ENCODE measurements at regions not wholly inside any gene's neighbourhood (a gene's known extent, or its start where the extent isn't known, plus 50 kb on each side); places are given as distances from the start of the nearest gene placed in this dataset.

DNA sequence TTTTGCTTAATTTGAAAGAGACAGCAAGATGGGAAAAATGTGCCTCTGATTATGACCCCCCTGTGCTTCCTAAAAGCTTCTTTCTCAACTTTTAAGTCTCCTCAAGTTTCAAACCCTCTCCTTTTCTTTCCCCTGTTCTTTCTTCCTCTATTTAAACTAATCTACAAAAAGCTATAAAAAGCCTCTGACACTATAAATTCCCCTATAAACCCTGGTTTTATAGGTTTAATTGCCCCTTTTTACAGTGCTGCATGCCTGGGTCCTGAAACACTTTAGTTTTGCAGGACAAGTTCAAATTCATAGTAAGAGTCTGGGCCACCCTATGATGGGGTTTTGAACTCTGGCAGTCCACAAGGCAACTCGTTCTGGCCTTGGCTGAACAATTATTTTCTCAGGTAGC is 510.9 kb upstream of the TBX3 start:
- no peaks in the 10 kb centered on the region for H3K9me3 ChIP-seq (ENCODE audit: low read depth)
- TF ChIP-seq, protein P1, sequence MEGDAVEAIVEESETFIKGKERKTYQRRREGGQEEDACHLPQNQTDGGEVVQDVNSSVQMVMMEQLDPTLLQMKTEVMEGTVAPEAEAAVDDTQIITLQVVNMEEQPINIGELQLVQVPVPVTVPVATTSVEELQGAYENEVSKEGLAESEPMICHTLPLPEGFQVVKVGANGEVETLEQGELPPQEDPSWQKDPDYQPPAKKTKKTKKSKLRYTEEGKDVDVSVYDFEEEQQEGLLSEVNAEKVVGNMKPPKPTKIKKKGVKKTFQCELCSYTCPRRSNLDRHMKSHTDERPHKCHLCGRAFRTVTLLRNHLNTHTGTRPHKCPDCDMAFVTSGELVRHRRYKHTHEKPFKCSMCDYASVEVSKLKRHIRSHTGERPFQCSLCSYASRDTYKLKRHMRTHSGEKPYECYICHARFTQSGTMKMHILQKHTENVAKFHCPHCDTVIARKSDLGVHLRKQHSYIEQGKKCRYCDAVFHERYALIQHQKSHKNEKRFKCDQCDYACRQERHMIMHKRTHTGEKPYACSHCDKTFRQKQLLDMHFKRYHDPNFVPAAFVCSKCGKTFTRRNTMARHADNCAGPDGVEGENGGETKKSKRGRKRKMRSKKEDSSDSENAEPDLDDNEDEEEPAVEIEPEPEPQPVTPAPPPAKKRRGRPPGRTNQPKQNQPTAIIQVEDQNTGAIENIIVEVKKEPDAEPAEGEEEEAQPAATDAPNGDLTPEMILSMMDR (IDR thresholded peaks at IDR 0.05; ENCODE audit: low read depth, low read length): no peak
- no peak for DNase-seq (ENCODE audit: low read depth in 1 of 2, low spot score in 1 of 2)
- no peak overlapping the region for H3K4me3 ChIP-seq
- H3K4me1 ChIP-seq (ENCODE audit: low read depth): no peaks in the 10 kb centered on the region
- no peaks in the 10 kb centered on the region for H3K36me3 ChIP-seq
- H3K27me3 ChIP-seq: no peaks in the 10 kb centered on the region
- no peak overlapping the region for H3K27ac ChIP-seq

DNA sequence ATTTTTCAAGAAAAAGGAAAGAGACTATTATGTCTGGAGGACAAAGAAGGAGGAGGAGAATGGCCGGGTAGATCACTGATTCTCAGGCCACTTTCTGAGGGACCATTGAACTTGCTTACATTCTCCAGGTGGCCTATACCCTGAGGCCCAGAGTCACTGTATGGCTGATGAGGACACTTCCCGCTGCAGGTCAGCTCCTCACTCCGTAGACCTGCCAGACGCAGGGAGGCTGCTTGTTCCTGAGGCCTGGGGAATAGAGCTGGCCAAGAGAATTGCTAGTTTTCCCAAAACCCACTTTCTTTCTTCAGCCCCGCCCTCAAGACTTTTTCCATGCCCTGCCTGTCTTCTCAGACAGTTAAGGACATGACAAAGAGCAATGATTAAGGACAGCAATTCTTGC is 510.5 kb upstream of the TBX3 start:
- TF ChIP-seq, protein P1 (IDR thresholded peaks at IDR 0.05; ENCODE audit: low read depth, low read length): no peak
- Histone ChIP-seq H3K27ac (no peak overlapping the region), H3K36me3 (no peaks in the 10 kb centered on the region), H3K27me3 (no peaks in the 10 kb centered on the region), H3K9me3 (ENCODE audit: low read depth) (no peaks in the 10 kb centered on the region), H3K4me3 (no peak overlapping the region), H3K4me1 (ENCODE audit: low read depth) (no peaks in the 10 kb centered on the region)
- DNase-seq (ENCODE audit: low read depth in 1 of 2, low spot score in 1 of 2): no peak

DNA sequence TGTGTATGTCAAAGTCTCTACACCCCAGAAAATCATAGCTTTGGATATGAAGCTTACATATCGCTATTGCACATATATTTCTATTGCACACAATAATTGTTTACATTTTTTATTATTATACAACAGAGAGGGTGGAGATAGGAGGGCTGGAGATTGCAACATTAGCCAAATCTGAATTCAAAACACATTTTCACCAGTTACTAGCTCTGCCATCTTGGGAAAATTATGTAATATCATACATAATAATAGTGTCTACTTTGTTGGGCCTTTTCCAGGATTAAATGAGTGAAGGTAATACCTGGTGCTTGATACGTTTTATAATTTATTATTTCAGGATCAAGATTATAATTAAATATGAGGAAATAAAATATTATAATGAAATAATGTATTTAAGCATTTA is 507.4 kb upstream of the TBX3 start:
- Histone ChIP-seq H3K27me3 (no peaks in the 10 kb centered on the region), H3K27ac (no peak overlapping the region), H3K9me3 (ENCODE audit: low read depth) (no peaks in the 10 kb centered on the region), H3K4me3 (no peak overlapping the region), H3K36me3 (no peaks in the 10 kb centered on the region), H3K4me1 (ENCODE audit: low read depth) (peaks cover 10% of the 10 kb centered on the region)
- DNase-seq (ENCODE audit: low read depth in 1 of 2, low spot score in 1 of 2): no peak
- TF ChIP-seq, protein P1 (IDR thresholded peaks at IDR 0.05; ENCODE audit: low read depth, low read length): no peak

DNA sequence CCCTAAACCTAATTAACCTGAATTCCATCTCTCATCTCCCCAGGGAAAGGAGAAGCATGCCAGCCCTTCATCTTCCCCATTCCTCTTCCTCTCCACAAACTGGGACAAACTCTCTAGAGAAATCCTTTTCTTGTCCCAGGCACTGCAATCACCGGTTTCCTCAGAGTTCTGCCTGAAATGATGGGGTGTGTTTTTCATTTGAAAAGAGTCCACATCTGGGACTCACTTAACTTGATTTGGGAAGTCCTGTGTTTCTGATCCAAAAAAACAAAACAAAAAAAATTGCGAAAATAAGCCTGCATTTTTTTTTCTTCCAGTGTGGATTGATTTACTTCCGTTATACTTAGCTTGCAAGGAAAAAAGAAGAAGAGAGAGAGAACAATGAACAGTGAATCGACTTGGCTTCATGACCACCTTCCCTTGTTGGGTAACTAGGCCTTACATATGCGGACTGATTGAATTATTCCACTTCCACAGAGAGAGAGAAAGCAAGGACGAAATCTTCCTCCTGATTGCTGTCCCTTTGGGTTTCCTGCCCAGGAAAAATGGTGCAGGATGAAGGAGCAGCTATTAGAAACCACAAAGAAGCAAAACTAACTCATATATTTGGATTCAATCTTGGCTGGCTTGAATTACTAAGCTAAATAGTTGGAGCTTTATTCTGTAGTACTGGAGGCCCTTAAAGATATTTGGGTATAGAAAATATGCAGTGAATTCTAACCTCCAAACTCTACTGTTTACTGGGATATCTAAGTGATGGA is 506.2 kb upstream of the TBX3 start:
- Histone ChIP-seq H3K9me3 (ENCODE audit: low read depth) (no peaks in the 10 kb centered on the region), H3K36me3 (no peaks in the 10 kb centered on the region), H3K27ac (no peak overlapping the region), H3K4me3 (no peak overlapping the region), H3K27me3 (no peaks in the 10 kb centered on the region), H3K4me1 (ENCODE audit: low read depth) (peaks cover 10% of the 10 kb centered on the region)
- TF ChIP-seq, protein P1 (IDR thresholded peaks at IDR 0.05; ENCODE audit: low read depth, low read length): no peak
- no peak for DNase-seq (ENCODE audit: low read depth in 1 of 2, low spot score in 1 of 2)

DNA sequence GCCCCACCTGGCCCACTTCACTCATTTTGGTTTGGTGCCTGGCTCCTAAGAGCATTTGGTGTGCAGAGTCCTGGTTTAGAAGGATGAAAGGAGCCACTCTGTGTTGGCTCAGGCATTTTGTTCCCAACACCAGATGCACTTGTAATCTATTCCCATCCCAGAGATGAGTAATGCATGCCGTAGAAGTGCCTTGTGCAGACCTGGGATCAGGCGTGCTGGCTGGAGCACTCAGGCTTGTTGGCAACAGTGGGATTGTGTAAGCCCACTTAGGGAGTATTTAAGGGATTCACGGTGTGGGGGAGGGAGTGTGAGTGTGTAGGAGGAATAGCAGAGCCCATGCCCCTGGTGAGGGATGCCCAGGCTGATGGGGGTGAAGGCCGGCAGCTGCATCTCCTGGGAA is 501.5 kb upstream of the TBX3 start:
- no peaks in the 10 kb centered on the region for H3K36me3 ChIP-seq
- TF ChIP-seq, protein P1 (IDR thresholded peaks at IDR 0.05; ENCODE audit: low read depth, low read length): no peak
- peak in 1 of 2 donors; percentile 67 for DNase-seq (ENCODE audit: low read depth in 1 of 2, low spot score in 1 of 2)

More for the DNA sequence above, 501.5 kb upstream of the TBX3 start:
- no peaks in the 10 kb centered on the region for H3K9me3 ChIP-seq (ENCODE audit: low read depth)
- H3K4me3 ChIP-seq: no peak overlapping the region
- H3K27me3 ChIP-seq: no peaks in the 10 kb centered on the region
- H3K27ac ChIP-seq: no peak overlapping the region
- H3K4me1 ChIP-seq (ENCODE audit: low read depth): peaks cover 10% of the 10 kb centered on the region
